ENCODE measurements at regions not wholly inside any gene's neighbourhood (a gene's known extent, or its start where the extent isn't known, plus 50 kb on each side); places are given as distances from the start of the nearest gene placed in this dataset.

- Histone ChIP-seq H3K9me2 (replicated peaks; ENCODE audit: insufficient read depth, low read length) (no peaks in the 10 kb centered on the region), H3K9ac (ENCODE audit: low read length) (no peak overlapping the region), H3K4me3 (ENCODE audit: insufficient read depth, low read length, poor library complexity, severe bottlenecking) (no peak overlapping the region), H3K27ac (ENCODE audit: low read depth, low read length) (no peak overlapping the region), H3K27me3 (ENCODE audit: low read length) (no peaks in the 10 kb centered on the region), H3K9me3 (ENCODE audit: insufficient read depth, low read length) (no peaks in the 10 kb centered on the region), H4K20me1 (ENCODE audit: low read depth, low read length) (no peaks in the 10 kb centered on the region), H3K79me2 (ENCODE audit: insufficient read depth, low read length) (no peaks in the 10 kb centered on the region), H3F3A (ENCODE audit: insufficient read depth) (no peaks in the 10 kb centered on the region), H3K4me2 (ENCODE audit: low read depth, low read length, poor library complexity, severe bottlenecking) (no peak overlapping the region), H2AFZ (ENCODE audit: low read depth, low read length, severe bottlenecking) (no peak overlapping the region), H3K36me3 (ENCODE audit: low read length) (no peaks in the 10 kb centered on the region)
- TF ChIP-seq CTCF (IDR thresholded peaks at IDR 0.05; ENCODE audit: insufficient read depth, low read length, poor library complexity, severe bottlenecking): no peak
- TF ChIP-seq EZH2phosphoT487 (conservative IDR thresholded peaks at IDR 0.05; ENCODE audit: low read length): no peak
Measured at GRCh38 chr4:38330936-38331335, 333.1 kb upstream of the KLF3 start.

- H3K36me3 ChIP-seq (ENCODE audit: low read length): no peaks in the 10 kb centered on the region
- no peaks in the 10 kb centered on the region for H3K79me2 ChIP-seq (ENCODE audit: insufficient read depth, low read length)
- H3K9me2 ChIP-seq (replicated peaks; ENCODE audit: insufficient read depth, low read length): no peaks in the 10 kb centered on the region
- no peaks in the 10 kb centered on the region for H3K27me3 ChIP-seq (ENCODE audit: low read length)
- H3K4me3 ChIP-seq (ENCODE audit: insufficient read depth, low read length, poor library complexity, severe bottlenecking): no peak overlapping the region
- no peaks in the 10 kb centered on the region for H3F3A ChIP-seq (ENCODE audit: insufficient read depth)
- no peak overlapping the region for H3K4me2 ChIP-seq (ENCODE audit: low read depth, low read length, poor library complexity, severe bottlenecking)
- no peak overlapping the region for H3K27ac ChIP-seq (ENCODE audit: low read depth, low read length)
- H3K9ac ChIP-seq (ENCODE audit: low read length): no peak overlapping the region
- no peaks in the 10 kb centered on the region for H3K9me3 ChIP-seq (ENCODE audit: insufficient read depth, low read length)
- TF ChIP-seq CTCF (IDR thresholded peaks at IDR 0.05; ENCODE audit: insufficient read depth, low read length, poor library complexity, severe bottlenecking) (no peak), EZH2phosphoT487 (conservative IDR thresholded peaks at IDR 0.05; ENCODE audit: low read length) (no peak)
- H2AFZ ChIP-seq (ENCODE audit: low read depth, low read length, severe bottlenecking): no peak overlapping the region
- H4K20me1 ChIP-seq (ENCODE audit: low read depth, low read length): no peaks in the 10 kb centered on the region
Measured at GRCh38 chr4:38332699-38333098, 331.3 kb upstream of the KLF3 start.

GRCh38 chr4:38333219-38333618, 330.8 kb upstream of the KLF3 start:
- TF ChIP-seq CTCF (IDR thresholded peaks at IDR 0.05; ENCODE audit: insufficient read depth, low read length, poor library complexity, severe bottlenecking) (no peak), EZH2phosphoT487 (conservative IDR thresholded peaks at IDR 0.05; ENCODE audit: low read length) (no peak)
- Histone ChIP-seq H3K36me3 (ENCODE audit: low read length) (no peaks in the 10 kb centered on the region), H4K20me1 (ENCODE audit: low read depth, low read length) (no peaks in the 10 kb centered on the region), H3K4me2 (ENCODE audit: low read depth, low read length, poor library complexity, severe bottlenecking) (no peak overlapping the region), H3K9me2 (replicated peaks; ENCODE audit: insufficient read depth, low read length) (no peaks in the 10 kb centered on the region), H3F3A (ENCODE audit: insufficient read depth) (no peaks in the 10 kb centered on the region), H3K79me2 (ENCODE audit: insufficient read depth, low read length) (no peaks in the 10 kb centered on the region), H3K9ac (ENCODE audit: low read length) (no peak overlapping the region), H3K4me3 (ENCODE audit: insufficient read depth, low read length, poor library complexity, severe bottlenecking) (no peak overlapping the region), H3K27me3 (ENCODE audit: low read length) (no peaks in the 10 kb centered on the region), H3K27ac (ENCODE audit: low read depth, low read length) (no peak overlapping the region), H2AFZ (ENCODE audit: low read depth, low read length, severe bottlenecking) (no peak overlapping the region), H3K9me3 (ENCODE audit: insufficient read depth, low read length) (no peaks in the 10 kb centered on the region; the same call in 1 of the 2 replicates)

Data from SU-DHL-6 (cell line).